ENCODE measurements at regions not wholly inside any gene's neighbourhood (a gene's known extent, or its start where the extent isn't known, plus 50 kb on each side); places are given as distances from the start of the nearest gene placed in this dataset.

- no peak for TF ChIP-seq EZH2phosphoT487 (IDR thresholded peaks at IDR 0.05; ENCODE audit: low read depth)
- TF ChIP-seq, protein P1, sequence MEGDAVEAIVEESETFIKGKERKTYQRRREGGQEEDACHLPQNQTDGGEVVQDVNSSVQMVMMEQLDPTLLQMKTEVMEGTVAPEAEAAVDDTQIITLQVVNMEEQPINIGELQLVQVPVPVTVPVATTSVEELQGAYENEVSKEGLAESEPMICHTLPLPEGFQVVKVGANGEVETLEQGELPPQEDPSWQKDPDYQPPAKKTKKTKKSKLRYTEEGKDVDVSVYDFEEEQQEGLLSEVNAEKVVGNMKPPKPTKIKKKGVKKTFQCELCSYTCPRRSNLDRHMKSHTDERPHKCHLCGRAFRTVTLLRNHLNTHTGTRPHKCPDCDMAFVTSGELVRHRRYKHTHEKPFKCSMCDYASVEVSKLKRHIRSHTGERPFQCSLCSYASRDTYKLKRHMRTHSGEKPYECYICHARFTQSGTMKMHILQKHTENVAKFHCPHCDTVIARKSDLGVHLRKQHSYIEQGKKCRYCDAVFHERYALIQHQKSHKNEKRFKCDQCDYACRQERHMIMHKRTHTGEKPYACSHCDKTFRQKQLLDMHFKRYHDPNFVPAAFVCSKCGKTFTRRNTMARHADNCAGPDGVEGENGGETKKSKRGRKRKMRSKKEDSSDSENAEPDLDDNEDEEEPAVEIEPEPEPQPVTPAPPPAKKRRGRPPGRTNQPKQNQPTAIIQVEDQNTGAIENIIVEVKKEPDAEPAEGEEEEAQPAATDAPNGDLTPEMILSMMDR (IDR thresholded peaks at IDR 0.05; ENCODE audit: low read depth, low read length) = no peak
Measured at GRCh38 chr12:83244001-83244400, 557.3 kb downstream of the TMTC2 start.
